Esophagus (tissue), 2 donors: ENCODE measurements at regions not wholly inside any gene's neighbourhood (a gene's known extent, or its start where the extent isn't known, plus 50 kb on each side); places are given as distances from the start of the nearest gene placed in this dataset.

Experiments used
- H3K27ac ChIP-seq, 2 donors: one replicate each; pipeline ENCODE4 v1.5.1; 2013; ENCODE audit warnings: low read depth in 2 of 2, mild to moderate bottlenecking in 2 of 2, inconsistent platforms in 1 of 2, low read length in 1 of 2, moderate library complexity in 1 of 2
- H3K27me3 ChIP-seq, 2 donors: one replicate each; pipeline ENCODE4 v1.6.1; 2013; ENCODE audit warnings: low read length in 2 of 2, control low read depth in 1 of 2, mild to moderate bottlenecking in 1 of 2; ENCODE audit not compliant: insufficient read depth in 2 of 2, control insufficient read depth in 1 of 2
- H3K36me3 ChIP-seq, 2 donors: one replicate each; pipeline ENCODE4 v1.6.1; 2013; ENCODE audit warnings: low read length in 1 of 2; ENCODE audit not compliant: control insufficient read depth in 2 of 2, insufficient read depth in 2 of 2
- H3K4me1 ChIP-seq, 2 donors: one replicate each; pipeline ENCODE4 v1.6.1; 2013; ENCODE audit warnings: low read length in 1 of 2; ENCODE audit not compliant: control insufficient read depth in 2 of 2, insufficient read depth in 2 of 2
- H3K4me3 ChIP-seq, 2 donors: one replicate each; pipeline ENCODE4 v1.5.1; 2013; ENCODE audit warnings: low read length in 2 of 2, mild to moderate bottlenecking in 2 of 2, low read depth in 1 of 2, moderate library complexity in 1 of 2
- H3K9me3 ChIP-seq, 2 donors: one replicate each; pipeline ENCODE4 v1.6.1; 2013; ENCODE audit warnings: mild to moderate bottlenecking in 2 of 2, low read depth in 1 of 2, low read length in 1 of 2, moderate library complexity in 1 of 2; ENCODE audit not compliant: control insufficient read depth in 2 of 2, insufficient read depth in 1 of 2
- WGBS, 2 donors: extraction: QIAGEN DNeasy Blood & Tissue Kit; methylation state at CpG; one replicate each; pipeline ENCODE4 v1.1.7; 2013; 5-methylcytosine and 5-hydroxymethylcytosine counted together
- donor health status: healthy with polysubstance abuse.
- donor health status: Bipolar disorder and iron deficiency.

DNA sequence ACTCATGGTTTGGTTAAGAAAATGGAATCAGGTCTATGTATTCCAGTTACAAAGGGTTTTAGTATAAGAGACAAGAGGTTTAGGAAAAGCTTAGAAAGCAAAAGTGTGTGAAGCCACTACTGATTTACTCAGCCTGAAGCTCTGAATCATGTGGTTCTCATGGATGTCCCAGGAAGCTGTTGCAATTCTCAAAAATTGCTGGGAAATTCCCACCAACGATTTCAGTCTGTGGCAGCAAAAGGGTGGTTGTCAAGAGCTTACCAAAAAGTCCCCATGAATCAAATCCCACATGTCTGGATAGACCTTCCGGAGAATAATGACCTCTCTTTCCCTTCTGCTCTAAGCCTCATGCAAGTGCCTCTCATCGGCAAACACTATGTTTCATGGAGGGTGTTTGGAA, 929.9 kb downstream of the TLE4 start:
- no peaks in the 10 kb centered on the region for H3K4me1 ChIP-seq
- H3K4me3 ChIP-seq = no peak overlapping the region
- WGBS, 2 donors = 37 to 47% methylated on average over 3 of the region's 3 CpGs
- H3K27me3 ChIP-seq = no peaks in the 10 kb centered on the region
- H3K9me3 ChIP-seq = no peaks in the 10 kb centered on the region
- no peaks in the 10 kb centered on the region for H3K36me3 ChIP-seq
- no peak overlapping the region for H3K27ac ChIP-seq

DNA sequence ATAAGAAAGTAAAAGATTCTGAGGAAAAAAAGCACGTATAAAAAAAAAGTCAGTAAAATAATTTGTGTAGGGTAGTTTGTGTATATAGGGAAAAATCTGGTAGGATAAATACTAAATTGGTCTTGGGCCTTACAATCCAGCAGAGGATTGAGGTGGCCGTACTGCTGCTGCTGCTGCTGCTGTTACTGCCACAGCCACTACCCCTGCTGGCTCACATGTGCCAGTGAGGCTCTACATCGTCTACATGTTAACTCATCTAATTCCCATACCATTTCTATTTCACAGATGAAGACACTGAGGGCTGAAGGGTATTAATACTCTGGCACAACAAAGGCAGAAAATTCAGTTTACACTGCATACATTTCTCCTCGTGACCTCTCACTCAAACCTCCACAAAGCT, 928.5 kb downstream of the TLE4 start:
- WGBS, 2 donors = 89 to 92% methylated on average over 4 of the region's 4 CpGs
- Histone ChIP-seq H3K27me3 (no peaks in the 10 kb centered on the region), H3K4me3 (no peak overlapping the region), H3K36me3 (no peaks in the 10 kb centered on the region), H3K9me3 (no peaks in the 10 kb centered on the region), H3K4me1 (no peaks in the 10 kb centered on the region), H3K27ac (no peak overlapping the region)

DNA sequence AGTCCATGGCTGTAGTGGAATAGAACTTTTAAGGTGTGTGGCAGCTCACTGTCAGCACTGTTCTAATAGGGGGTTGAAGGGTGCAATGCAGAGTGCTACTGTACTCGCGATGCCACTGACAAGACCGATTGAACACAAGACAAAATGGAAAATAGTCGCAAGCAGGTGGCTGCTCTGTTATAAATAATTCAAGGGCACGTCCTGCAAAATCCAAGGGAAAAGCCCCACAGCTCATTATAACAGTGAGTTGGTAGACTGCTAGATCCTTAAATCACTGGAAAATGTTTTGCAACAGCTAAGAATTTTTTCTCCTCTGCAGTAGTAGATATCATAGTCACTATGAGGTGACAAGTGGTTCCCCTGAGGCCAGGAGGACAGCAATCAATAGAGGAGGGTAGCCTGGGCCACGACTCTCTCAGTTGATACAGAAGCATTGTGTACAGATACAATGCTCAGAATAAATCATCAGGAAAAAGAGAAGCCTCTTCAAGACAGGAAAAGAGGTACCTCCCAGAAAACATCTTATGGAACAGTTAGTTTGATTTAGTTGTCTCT, 926.3 kb downstream of the TLE4 start:
- no peaks in the 10 kb centered on the region for H3K9me3 ChIP-seq
- no peaks in the 10 kb centered on the region for H3K27me3 ChIP-seq
- H3K36me3 ChIP-seq = no peaks in the 10 kb centered on the region
- H3K27ac ChIP-seq = no peak overlapping the region
- no peaks in the 10 kb centered on the region for H3K4me1 ChIP-seq
- H3K4me3 ChIP-seq = no peak overlapping the region
- 66 to 73% methylated on average over 6 of the region's 6 CpGs for WGBS, 2 donors

DNA sequence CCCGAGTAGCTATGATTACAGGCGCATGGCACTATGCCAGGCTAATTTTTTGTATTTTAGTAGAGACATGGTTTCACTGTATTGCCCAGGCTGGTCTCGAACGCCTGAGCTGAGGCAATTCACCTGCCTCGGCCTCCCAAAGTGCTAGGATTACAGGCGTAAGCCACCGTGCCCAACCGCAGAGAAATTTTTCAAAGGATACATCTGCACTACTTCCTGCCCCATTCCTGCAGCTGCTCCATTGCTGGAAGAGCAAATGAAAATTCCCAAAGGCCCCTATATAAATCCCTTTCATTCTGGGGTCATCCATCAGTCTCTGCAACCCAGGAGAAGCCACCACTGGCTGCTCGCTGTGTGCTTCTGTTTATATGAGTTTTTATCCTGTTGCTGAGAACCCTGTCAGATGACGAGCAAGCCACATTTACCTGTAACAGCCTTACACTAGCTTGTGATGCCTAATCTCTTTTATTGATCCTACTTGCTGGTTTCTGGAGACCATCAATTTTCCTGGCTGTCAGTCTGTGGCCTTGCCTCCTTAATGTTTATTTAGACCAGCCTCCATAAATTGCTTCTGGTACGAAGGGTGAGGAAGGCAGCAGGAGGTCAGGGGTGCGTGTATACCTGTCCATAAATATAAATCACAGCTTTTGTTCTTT, 925.3 kb downstream of the TLE4 start:
- H3K4me3 ChIP-seq = no peak overlapping the region
- no peak overlapping the region for H3K27ac ChIP-seq
- H3K36me3 ChIP-seq = no peaks in the 10 kb centered on the region
- no peaks in the 10 kb centered on the region for H3K9me3 ChIP-seq
- H3K27me3 ChIP-seq = no peaks in the 10 kb centered on the region
- 79 to 82% methylated on average over 12 of the region's 12 CpGs for WGBS, 2 donors
- H3K4me1 ChIP-seq = no peaks in the 10 kb centered on the region

DNA sequence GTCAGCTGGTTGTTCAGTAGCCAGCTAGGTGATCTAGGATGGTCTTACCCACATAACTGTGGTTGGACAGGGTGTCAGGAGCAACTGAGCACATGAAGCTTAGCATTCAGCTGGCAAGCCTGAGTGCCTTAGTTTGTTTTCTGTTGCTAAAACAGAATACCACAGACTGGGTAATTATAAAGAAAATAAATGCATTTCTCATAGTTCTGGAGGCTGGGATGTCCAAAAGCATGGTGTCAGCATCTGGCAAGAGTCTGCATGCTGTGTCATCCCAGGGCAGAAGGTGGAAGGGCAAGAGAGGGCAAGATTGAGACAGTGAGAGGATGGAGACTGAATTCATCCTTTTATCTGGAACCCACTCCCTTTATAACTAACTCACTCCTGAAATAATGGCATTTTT, 921.5 kb downstream of the TLE4 start:
- Histone ChIP-seq H3K27ac (no peak overlapping the region), H3K27me3 (no peaks in the 10 kb centered on the region), H3K4me1 (no peaks in the 10 kb centered on the region), H3K9me3 (no peaks in the 10 kb centered on the region), H3K4me3 (no peak overlapping the region), H3K36me3 (no peaks in the 10 kb centered on the region)

DNA sequence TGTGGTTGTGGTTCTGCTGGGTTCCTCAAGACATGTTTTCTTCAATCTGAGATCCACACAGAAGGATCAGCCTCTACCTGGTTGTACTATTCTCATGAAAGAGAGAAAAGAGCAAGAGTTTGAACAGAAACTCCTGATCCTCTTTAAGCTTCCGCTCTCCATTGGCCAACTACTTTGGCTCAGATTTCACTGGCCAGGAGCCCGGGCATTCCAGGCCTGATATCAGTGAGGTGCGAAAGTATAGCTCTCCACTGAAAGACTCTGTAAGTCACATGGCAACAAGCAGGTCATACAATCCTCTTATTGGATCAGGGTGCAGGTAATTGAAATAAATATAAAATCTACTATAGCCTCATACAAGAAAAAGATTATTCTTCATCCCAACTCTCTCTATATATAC, 920.5 kb downstream of the TLE4 start:
- H3K9me3 ChIP-seq = no peaks in the 10 kb centered on the region
- no peaks in the 10 kb centered on the region for H3K27me3 ChIP-seq
- no peak overlapping the region for H3K4me3 ChIP-seq
- no peak overlapping the region for H3K27ac ChIP-seq
- 33 to 46% methylated on average over 3 of the region's 3 CpGs for WGBS, 2 donors
- no peaks in the 10 kb centered on the region for H3K4me1 ChIP-seq
- no peaks in the 10 kb centered on the region for H3K36me3 ChIP-seq

DNA sequence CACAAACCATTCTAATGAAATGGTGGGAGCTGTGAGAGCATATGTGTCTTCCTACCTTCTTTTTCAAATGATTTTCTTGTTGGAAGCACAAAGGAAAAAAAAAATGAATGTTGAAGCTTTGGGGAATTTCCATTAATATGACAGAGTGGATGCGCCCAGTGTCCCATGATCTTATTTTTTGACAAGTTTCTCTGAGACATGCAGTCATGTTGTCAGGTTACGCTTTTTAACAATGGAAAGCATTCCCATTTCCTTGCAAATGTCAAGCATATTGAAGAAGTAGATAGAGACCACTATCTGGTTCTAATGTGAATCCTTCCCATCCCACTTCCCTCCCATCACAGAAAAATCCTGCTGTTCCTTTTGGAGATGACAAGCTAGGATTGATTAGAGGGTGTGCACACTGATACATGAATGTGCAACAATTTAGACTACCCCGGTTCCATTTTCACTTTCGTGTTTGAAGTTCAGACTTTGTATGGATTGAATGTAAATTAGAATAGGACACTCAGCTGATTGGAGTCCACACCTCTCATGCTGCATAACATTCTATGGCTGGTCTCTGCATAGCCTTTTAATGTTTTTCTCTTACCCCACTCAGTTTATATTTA, 919.4 kb downstream of the TLE4 start:
- 81 to 82% methylated on average over 4 of the region's 4 CpGs for WGBS, 2 donors
- Histone ChIP-seq H3K27ac (no peak overlapping the region), H3K4me3 (no peak overlapping the region), H3K36me3 (no peaks in the 10 kb centered on the region), H3K4me1 (no peaks in the 10 kb centered on the region), H3K27me3 (no peaks in the 10 kb centered on the region), H3K9me3 (no peaks in the 10 kb centered on the region)

DNA sequence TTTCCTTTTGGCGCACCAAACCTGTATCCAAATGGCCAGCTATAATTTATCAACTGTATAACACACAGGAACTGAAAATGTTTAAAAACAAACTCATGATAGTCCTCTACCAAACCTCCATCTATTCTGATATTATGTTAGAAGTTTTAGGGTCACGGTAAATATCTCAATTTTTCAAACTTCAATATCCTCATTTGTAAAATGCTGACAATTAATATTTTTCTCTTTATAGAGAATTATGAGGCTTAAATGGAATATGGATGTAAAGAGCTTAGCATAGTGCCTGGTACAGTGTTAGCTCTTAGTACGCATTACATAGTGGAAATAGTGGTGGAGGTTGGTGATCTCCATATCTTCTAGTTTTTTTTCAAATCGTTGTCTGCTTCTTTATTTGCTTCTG, 917.6 kb downstream of the TLE4 start:
- H3K36me3 ChIP-seq = no peaks in the 10 kb centered on the region
- 89 to 90% methylated on average over 4 of the region's 4 CpGs for WGBS, 2 donors

DNA sequence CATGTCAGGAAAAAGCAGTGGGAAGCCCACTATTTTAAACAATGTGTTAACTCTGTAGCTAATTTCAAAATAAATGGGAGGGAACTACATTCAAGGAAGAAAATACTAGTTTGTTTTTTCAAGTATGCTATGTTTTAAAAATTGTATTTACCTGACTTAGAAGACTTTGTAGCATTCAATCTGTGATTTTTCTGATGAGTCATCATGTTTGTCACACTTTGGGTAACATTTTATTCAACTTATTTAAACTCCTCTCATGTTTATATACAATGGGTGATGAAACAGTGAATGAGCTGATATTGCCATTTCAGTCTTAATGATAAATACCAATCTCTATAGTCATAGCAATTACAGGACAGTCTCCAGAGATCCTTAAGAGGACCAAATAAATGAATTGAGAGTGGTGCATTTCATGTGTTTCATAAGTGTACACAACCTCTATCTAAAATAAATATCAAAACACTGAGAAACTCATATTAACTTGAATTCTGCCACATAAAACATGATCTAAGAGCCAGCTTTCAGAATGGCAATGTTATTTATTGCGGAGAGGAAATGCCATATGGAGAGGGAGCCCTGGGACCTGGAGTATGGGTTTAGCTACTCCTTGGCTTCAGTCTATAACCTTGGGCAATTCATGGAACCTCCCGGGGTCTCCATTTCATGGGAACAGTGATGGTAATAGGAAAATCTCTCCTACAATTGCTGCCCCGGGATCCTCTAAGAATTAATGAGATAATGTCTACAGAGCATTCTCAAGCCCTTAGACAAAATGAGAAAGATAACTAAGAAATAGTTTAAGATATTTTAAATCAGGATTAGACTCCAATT, 913.9 kb downstream of the TLE4 start:
- WGBS, 2 donors = 86 to 93% methylated on average over 3 of the region's 3 CpGs

More for the DNA sequence above, 917.6 kb downstream of the TLE4 start:
- Histone ChIP-seq H3K4me1 (no peaks in the 10 kb centered on the region), H3K9me3 (no peaks in the 10 kb centered on the region), H3K27ac (no peak overlapping the region), H3K27me3 (no peaks in the 10 kb centered on the region), H3K4me3 (no peak overlapping the region)

More for the DNA sequence above, 913.9 kb downstream of the TLE4 start:
- Histone ChIP-seq H3K9me3 (peaks cover 0 to 3% of the 10 kb centered on the region in 2 donors), H3K27ac (no peak overlapping the region), H3K4me1 (no peaks in the 10 kb centered on the region), H3K4me3 (no peak overlapping the region), H3K36me3 (no peaks in the 10 kb centered on the region), H3K27me3 (no peaks in the 10 kb centered on the region)
